OCI-M2 (cell line): ENCODE measurements at regions not wholly inside any gene's neighbourhood (a gene's known extent, or its start where the extent isn't known, plus 50 kb on each side); places are given as distances from the start of the nearest gene placed in this dataset.

Experiments used
- DNase-seq: peaks from one replicate; lab custom pipeline; 2025; ENCODE audit not compliant: unreplicated experiment; lab: John Stamatoyannopoulos, UW

DNA sequence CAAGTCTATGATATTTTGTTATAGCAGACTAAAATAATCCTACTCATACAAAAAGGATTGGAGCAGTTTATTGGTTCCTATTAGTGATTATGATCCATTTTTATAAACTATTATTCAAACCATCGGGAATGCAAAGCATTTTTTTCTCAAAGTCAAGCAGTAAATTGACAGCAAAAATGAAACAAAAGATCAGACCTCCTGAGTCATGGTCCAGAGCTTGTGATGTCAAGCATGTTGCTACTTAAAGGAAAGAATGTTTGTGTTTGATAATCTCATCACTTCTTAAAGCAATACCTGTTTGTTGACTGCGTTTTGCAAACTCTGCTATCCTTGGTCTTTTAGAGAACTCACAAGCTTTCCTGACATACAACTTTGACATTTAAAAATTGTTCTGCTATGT lies 204.4 kb downstream of the SAMD5 start:
- DNase-seq: no peak

DNA sequence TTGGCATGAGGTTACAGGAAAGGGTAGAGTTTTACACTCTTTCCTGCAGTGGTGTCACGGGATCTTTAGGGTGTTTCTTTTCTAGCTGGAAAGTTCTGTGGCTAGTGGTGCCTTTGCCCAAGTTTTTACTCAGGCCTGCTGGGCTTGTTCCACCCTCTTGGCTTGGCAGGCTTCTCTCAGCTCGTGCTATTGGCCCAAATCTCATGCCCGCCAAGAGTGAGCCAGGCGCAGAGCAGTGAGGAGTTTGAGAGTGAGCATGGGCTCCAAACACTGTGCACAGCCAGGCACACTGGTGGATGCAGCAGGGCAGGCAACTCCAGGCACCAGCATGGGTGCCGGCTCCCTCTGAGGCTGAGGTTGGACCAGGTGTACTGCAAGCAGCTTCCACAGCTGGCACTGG lies 206.5 kb downstream of the SAMD5 start:
- no peak for DNase-seq

DNA sequence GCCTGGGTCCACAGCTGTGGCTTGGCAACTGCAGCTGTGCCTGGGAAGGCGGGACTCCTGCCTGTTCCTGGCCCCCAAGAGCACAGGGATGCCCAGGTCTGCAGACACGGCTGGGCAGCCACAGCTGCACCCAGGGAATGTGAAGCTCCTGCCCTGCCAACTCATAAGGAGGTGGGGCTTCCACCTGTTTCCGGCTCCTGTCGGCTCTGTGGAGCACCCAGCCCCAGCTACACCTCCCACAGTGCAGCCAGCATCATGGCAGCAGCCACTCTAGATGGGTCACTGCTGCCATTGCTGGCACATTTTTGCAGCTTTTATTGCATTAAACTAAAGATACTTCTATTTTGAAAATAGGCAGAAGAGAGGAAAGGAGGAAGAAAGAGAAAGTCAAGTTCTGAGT lies 207.9 kb downstream of the SAMD5 start:
- DNase-seq: no peak

DNA sequence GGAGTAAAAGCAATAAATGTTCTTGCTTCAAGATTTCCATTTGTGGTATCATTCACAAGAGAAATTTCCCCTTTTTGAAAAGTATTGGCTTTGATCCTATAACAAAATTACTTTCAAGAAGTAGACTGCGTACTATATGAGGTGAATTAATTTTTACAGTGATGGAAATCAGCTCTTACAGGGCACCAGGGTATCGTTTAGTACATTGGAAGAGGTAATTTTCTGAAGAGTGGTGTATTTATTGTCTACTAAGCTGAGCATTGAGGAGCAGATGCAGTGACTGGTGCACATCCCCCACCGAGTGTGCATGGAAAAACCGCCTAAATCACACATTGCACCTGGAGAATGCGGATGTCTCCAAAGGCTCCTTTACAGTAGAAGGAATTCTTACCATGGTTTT lies 209.5 kb downstream of the SAMD5 start:
- no peak for DNase-seq

DNA sequence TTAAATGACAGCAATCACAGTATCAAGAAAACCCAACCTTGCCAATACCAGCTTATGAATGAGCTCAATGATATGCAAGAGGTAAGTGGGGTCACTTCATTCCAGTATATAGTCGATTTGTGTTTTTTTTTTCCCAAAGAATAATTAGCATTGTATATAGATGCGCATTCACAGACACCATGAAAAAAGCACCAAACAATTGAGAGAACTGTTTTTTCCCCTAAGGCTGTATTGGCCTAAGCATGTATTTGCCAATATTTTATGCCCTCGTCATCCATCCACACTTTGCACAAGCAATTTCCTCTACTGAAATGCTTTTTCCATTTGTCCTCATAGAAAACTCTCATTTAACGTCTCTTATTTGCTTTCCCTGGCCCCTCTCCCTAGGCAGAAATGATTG lies 213.7 kb downstream of the SAMD5 start:
- DNase-seq: no peak

DNA sequence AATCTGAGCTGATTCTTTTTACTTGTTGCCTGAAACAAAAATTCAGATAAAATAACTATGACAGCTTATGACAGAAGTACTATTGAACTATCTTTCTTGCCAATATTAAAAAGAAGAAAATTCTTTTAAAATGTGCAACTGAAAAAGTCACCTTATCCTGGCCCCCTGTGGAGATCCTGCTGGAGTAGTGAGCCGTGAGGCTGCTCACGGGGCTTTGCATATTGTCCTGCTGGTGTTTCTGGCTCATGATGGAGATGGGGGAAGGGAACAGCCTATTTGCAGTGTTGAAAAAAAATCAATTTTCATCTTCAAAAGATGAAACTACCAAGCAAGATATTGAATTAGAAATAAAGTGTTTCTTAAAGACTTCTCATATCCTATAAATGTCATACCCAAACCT lies 216.0 kb downstream of the SAMD5 start:
- DNase-seq: no peak

DNA sequence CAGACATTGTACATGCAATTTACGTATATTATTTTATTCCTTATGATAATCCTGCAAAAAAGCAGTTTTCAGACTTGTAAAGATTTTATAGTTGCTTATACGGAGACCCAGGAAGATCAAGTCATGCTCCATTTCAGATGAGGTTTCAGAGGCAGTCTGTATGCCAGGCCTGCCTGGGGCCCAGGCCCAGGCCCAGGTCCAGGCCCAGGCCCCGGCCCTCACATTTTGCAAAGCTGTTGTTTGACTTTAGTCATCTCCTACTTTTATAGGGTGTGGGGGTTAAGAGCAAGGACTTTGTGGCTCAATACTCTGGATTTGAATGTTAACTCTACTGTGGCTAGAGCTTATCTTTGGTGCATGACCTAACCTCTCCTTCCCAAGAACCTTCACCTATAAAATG lies 217.9 kb downstream of the SAMD5 start:
- no peak for DNase-seq

DNA sequence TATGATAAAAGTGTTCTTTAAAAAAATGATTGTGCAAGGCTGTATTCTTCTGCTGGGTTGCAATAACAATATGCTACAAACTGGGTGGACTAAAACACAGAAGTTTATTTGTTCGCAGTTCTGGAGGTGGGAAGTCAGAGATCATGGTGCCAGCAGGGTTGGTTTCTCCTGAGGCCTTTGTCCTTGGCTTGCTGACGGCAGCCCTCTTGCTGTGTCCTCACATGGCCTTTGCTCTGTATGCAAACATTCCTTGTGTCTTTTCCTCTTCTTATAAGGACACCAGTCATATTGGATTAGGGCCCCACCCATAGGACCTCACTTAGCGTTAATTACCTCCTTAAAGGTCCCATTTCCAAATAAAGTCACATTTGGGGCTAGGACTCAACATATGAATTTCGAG lies 220.4 kb downstream of the SAMD5 start:
- no peak for DNase-seq

DNA sequence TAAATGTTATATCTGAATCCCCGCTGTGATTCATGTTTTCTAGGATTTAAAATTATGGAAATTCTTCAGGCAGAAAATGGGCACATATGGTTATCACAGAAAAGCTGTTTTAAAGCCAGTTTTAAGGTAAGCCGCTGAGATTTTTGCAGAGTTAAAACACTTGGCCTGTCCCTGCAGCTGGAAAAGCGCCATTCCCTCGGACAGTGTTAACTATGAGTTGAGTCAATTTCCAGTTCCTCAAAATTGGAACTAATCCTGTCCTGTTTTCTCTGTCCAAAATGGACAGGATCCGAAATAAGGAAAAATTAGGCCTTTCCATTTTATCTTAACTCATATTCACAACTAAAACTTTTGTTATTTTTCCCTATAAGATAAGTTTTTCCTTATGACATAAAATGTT lies 225.2 kb downstream of the SAMD5 start:
- DNase-seq: no peak

DNA sequence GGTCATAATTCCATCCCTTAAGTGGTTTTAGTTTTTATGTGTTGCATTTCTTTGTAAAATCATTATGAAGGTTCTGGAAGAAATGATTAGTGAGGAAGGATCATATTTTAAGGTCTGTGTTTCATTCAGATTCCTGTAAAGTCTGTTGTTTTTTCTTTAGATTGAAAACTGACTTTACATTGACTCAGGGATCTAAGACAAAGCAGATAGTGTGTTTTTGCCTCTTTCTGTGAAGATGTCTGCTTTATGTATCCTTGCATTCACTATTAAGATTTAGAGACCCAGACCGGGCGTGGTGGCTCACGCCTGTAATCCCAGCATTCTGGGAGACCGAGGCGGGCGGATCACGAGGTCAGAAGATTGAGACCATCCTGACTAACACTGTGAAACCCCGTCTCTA lies 225.7 kb downstream of the SAMD5 start:
- DNase-seq: no peak

DNA sequence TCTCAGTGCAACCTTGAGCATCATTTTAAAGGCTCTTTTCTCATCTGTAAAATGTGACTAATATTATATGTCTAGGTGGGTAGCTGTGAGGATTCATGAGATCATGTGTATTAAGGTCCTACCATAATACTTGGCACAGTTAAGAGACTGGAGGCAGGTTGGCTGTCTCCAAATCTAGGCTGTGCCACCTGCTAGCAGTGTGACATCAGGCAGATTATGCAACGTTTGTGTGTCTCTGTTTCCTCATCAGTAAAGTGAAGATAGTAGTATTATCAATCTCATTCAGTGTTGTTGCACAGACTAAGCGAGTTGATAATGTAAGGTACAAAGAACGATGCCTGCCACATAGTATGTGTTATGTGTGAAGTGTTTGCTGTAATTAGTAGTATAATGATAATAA lies 227.4 kb downstream of the SAMD5 start:
- DNase-seq: no peak

DNA sequence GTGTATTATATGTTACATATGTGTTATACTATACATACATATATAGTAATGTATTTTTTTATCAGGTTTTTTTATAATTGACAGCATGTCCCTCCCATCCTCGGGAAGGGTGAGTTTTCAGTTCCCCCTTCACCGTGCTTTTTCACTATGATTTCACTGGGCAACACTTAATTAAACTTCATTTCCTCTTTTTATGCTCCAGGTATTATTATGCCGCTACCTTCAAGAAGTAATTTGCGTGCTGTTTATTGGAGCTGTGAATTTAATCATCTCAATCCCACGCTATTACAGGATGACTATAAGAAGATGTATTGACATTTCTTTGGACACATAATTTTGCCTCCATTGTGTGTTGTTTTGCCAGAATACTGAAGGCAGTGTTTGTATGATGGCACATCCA lies 228.6 kb downstream of the SAMD5 start:
- no peak for DNase-seq

DNA sequence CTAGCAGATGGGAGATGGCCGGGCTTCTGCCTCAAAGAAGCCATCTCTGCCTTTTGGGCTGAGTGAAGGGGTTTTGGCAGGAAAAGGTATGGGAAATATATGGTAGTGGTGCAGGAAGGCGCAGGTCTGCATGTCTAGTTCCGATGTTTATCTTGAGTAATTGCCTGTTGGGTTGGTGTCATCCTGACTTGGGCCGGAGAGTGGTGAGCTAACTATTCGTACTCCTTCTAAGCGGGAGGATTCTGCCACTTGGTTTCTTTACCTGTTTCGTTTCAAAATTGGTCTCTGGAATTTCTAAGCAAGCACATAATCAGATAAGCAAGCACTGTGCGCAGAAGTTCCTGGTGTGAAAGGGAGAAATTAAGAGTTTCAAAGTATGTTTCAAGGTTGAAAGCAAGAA lies 229.6 kb downstream of the SAMD5 start:
- no peak for DNase-seq

DNA sequence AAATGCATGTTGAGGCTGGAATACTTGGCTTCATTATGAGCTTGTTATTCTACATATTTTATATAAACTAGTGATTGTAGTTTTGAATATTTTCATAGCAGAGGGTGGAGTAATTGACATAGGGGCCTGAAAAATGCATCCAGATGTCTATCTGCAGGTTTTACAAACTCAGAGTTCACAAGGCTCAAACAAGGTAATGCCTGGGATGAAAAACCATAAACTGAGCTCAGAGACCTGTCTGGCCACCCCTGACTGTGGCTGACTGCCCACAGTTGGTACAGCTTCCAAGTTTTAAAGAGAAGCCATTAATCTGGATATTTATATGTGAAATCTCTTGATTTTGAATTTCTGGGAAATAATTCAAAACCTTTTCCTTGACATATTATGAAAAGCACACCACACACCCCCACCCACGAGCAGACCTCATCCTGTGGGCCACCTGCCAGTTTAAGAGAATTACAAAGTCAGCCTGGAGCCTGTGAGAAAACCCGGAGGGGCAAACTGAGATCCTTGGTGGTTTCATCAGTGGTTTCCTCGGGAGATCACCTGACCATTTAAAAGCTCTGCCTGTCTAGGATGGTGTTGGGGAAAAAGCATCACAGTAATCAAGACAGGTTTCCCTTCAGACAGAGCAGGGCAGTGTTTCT lies 230.1 kb downstream of the SAMD5 start:
- DNase-seq: no peak

DNA sequence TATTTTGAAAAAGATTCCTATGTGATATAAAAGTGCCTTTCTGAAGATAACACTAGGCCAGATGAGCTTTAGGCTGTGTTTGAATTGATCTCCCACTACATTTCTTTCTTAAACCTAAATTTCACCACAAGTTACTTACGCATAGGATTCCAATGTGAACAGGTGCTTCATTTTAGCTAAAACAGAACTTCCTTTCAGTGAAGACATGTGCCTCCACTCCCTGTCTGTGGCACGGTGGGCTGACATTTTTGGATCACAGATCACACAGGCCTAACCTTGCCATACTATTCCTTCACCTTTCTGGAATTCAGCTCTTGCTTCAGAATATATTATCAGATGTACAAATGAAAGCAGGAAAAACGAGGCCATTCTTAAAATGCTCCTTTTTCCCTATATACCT lies 231.8 kb downstream of the SAMD5 start:
- DNase-seq: no peak

DNA sequence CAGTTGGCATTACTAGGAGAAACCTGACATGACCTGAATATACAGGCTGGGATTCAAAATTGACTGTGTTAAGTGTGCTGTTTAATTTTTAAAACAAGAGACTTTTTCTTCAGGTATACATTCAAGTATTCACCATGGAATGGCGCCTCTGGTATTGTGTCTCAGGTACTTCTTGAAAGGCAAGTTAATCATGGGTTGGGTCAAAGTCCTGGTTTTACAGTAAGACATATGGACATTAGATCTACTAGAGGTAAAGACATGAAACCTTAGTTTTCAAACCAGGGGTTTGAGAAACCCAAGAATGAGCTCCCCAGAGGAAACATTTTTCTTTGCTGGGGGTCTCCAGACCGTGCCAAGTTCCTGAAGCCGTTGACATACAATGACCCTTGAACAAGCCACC lies 232.4 kb downstream of the SAMD5 start:
- no peak for DNase-seq

DNA sequence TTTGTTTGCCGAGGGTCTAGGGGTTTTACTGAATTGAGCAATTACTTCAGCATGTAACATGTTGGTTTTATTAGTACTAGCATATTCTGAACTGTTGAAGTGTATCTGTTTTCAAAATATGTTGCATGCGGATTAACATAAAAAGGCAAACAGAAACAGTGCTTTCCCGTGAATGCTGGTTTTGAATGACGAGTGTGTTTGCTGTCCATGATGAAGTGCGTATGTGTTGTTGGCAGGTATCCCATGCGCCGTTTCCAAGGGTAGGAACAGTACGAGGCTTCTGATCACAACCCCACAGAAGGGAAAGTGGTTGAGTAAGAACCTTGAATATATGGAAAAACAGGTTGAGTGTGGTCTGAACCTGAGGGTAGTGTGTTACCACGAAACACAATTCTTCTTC lies 232.9 kb downstream of the SAMD5 start:
- DNase-seq: no peak

DNA sequence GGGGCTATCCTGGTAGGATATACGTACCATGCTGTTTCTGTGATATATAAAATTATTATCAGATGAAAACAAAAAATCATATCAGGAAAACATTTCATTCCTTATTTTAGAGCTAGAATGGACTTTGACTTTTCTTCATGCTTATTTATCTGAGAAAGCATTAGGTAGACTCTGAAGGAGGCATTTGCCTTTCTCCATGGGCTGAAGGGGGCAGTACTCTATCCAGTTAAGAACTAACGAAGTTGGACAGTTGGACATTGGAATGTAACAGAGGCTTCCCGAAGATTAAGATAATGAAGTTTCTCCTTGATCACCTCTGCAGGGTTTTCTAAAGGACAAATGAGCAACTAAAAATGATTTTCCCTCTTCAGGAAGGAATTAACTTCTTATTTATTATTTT lies 233.9 kb downstream of the SAMD5 start:
- DNase-seq: no peak

DNA sequence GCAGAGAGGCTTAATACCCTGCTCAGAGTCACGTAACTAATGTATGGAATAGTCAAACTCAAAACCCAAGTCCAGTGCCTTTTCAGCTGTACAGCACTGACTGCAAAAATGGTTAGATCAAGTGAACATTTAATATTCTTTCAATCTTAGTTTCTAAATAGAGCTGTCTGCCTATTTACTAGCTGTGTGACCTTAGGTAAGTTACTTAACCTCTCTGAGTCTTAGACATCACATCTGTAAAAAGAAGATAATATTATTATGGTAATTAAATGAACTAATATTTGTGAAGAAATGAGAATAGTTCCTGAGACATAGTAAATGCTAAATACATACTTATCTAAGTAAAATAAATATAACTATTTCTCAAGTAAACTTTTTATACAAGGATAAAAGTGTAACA lies 235.5 kb downstream of the SAMD5 start:
- DNase-seq: no peak

DNA sequence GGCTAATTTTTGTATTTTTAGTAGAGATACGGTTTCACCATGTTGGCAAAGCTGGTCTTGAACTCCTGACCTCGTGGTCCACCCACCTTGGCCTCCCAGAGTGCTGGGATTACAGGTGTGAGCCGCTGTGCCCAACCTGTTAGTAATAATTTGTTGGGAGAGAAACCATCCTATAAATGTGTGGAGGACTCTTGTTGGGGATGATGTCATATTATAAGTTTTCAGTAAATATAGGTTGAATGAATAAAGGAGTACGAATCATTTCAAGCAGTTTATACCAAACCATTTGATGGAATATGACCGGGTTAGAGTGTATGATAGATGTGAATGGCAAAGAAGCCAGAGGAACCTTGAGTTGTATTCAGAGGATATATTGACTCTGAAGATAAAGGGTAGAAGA lies 240.8 kb downstream of the SAMD5 start:
- DNase-seq: no peak

DNA sequence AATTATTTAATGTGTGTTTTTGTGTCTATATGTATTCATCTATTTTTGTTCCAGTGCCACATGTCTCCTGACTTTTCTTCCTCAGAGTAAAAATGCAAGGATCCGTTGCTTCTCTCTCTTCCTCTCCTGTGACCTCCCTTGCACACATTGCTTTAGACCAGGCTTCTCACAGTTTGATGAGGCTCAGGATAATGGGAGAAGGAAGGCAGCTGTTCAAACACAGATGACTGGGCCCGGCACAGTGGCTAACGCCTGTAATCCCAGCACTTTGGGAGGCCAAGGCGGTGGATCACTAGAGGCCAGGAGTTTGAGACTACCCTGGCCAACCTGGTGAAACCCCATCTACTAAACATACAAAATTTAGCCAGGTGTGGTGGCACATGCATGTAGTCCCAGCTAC lies 241.9 kb downstream of the SAMD5 start:
- no peak for DNase-seq

DNA sequence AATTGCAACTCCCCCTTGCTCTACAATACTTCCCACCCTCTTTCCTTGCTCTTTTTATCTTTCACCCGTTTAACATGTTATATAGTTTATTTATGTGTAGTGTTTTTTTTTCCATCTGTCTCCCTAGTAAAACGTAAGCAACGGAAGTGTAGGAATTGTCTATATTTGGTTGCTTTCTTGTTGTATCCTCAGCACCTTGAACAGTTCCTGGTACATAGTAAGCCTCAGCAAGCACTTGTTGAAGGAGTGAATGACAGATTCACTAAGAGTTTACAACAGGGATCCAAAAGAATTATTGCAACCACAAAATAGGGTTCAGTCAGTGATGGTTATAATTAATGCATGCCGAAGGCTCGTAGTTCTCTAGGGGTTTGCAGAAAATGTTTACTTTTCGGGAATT lies 242.7 kb downstream of the SAMD5 start:
- no peak for DNase-seq

DNA sequence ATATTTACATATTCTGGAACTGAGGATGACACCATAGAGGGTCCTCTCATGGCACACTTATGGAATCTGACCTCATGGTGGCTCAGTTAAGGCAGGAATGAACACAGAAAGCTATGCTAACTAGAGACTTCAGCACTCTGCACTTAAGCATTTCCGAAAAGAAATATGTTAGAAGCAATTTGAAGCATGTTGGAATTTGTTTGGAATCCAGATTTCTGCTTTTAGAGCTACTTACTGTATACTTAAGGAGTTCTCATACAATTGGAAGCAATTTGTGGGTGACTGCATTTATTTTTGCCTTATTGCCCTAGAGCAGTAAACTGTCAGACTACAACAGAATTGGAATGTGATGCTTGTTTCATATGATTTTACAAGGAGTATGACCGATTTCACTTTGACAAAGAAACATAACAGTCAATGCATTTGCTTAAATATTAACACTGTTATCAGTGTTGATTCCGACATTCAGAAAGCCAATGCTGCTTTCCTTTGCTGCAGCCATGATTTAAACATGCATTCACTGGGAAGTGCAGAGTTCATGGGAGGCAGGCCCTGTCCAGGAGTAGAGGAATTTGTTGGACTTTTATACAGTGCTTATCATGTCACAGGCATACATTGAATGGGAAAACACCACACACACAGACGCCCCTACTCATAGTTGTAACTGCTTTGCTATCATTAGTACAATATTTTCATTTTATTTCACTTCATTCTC lies 244.4 kb downstream of the SAMD5 start:
- DNase-seq: no peak
